ENCODE measurements at regions not wholly inside any gene's neighbourhood (a gene's known extent, or its start where the extent isn't known, plus 50 kb on each side); places are given as distances from the start of the nearest gene placed in this dataset.

- Histone ChIP-seq H3K27me3 (ENCODE audit: insufficient read depth, low read length) (no peaks in the 10 kb centered on the region), H4K20me1 (ENCODE audit: insufficient read depth, low read length) (no peaks in the 10 kb centered on the region), H3K36me3 (ENCODE audit: insufficient read depth, low read length) (no peaks in the 10 kb centered on the region), H3K9me3 (ENCODE audit: insufficient read depth, low read depth, low read length) (peaks cover 3% of the 10 kb centered on the region), H3K4me2 (ENCODE audit: low read length) (no peak overlapping the region), H3K4me1 (ENCODE audit: insufficient read depth, low read length) (no peaks in the 10 kb centered on the region), H3K4me3 (ENCODE audit: insufficient read depth, low read depth, low read length) (no peak overlapping the region), H3K27ac (ENCODE audit: low read depth, low read length) (no peak overlapping the region), H2AFZ (ENCODE audit: low read depth, low read length) (no peak overlapping the region), H3K79me2 (ENCODE audit: insufficient read depth, low read length) (no peaks in the 10 kb centered on the region), H3K9ac (ENCODE audit: low read length) (no peak overlapping the region)
- no peak for FAIRE-seq
- H3K4me3 Mint-ChIP-seq (ENCODE audit: unreplicated experiment) = no peak overlapping the region
- TF ChIP-seq EZH2 (IDR thresholded peaks at IDR 0.05; ENCODE audit: insufficient read depth, low read length) (no peak), CTCF (IDR thresholded peaks at IDR 0.05; ENCODE audit: insufficient read depth, low read depth, low read length) (no peak)
- H3K27me3 Mint-ChIP-seq (ENCODE audit: low read depth, unreplicated experiment) = peaks cover 5% of the 10 kb centered on the region
- H3K27ac Mint-ChIP-seq (ENCODE audit: unreplicated experiment) = no peak overlapping the region
- DNase-seq (ENCODE audit: low read depth) = no peak
- H3K4me1 Mint-ChIP-seq (ENCODE audit: low read depth, unreplicated experiment) = no peaks in the 10 kb centered on the region
- peaks cover 7% of the 10 kb centered on the region for H3K9me3 Mint-ChIP-seq (ENCODE audit: unreplicated experiment)
- H3K36me3 Mint-ChIP-seq (ENCODE audit: low read depth, unreplicated experiment) = no peaks in the 10 kb centered on the region
Observed at GRCh38 chr1:2858676-2859075, 57.2 kb upstream of the TTC34 start.

DNA sequence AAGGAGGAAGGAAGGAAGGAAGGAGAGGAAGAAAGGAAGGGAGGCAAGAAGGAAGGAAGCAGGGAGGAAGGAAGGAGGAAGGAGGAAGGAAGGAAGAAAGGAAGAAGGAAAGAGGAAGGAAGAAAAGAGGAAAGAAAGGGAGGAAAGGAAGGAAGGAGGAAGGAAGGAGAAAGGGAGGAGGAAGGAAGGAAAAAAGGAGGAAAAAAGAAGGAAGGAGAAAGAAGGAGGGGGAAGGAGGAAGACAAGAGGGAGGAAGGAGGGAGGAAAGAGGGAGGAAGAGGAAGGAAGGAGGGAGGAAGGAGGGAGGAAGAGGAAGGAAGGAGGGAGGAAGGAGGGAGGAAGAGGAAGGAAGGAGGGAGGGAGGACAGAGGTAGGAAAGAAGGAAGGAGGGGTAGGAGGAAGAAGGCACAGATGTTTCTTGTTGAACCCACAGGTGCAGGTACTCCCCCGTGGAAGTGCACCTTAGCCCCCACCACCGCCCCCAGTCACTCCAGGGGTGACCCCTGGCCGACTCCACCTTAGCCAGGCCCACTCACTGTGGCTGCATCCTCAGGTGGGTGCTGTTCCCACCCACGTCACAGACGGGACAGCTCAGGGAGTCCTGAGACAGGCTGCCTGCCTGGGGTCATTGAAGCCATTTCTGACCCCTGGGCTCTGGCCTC, 57.9 kb upstream of the TTC34 start:
- Histone ChIP-seq H3K27ac (ENCODE audit: low read depth, low read length) (no peak overlapping the region), H3K79me2 (ENCODE audit: insufficient read depth, low read length) (no peaks in the 10 kb centered on the region), H3K9me3 (ENCODE audit: insufficient read depth, low read depth, low read length) (peaks cover 3% of the 10 kb centered on the region), H3K9ac (ENCODE audit: low read length) (no peak overlapping the region), H3K27me3 (ENCODE audit: insufficient read depth, low read length) (no peaks in the 10 kb centered on the region), H4K20me1 (ENCODE audit: insufficient read depth, low read length) (no peaks in the 10 kb centered on the region), H3K36me3 (ENCODE audit: insufficient read depth, low read length) (no peaks in the 10 kb centered on the region), H3K4me3 (ENCODE audit: insufficient read depth, low read depth, low read length) (no peak overlapping the region), H3K4me1 (ENCODE audit: insufficient read depth, low read length) (no peaks in the 10 kb centered on the region), H2AFZ (ENCODE audit: low read depth, low read length) (no peak overlapping the region), H3K4me2 (ENCODE audit: low read length) (no peak overlapping the region)
- peaks cover 7% of the 10 kb centered on the region for H3K9me3 Mint-ChIP-seq (ENCODE audit: unreplicated experiment)
- no peak overlapping the region for H3K4me3 Mint-ChIP-seq (ENCODE audit: unreplicated experiment)
- peaks cover 5% of the 10 kb centered on the region for H3K27me3 Mint-ChIP-seq (ENCODE audit: low read depth, unreplicated experiment)
- no peaks in the 10 kb centered on the region for H3K36me3 Mint-ChIP-seq (ENCODE audit: low read depth, unreplicated experiment)
- no peak overlapping the region for H3K27ac Mint-ChIP-seq (ENCODE audit: unreplicated experiment)
- no peak for TF ChIP-seq EZH2 (IDR thresholded peaks at IDR 0.05; ENCODE audit: insufficient read depth, low read length)
- TF ChIP-seq CTCF (IDR thresholded peaks at IDR 0.05; ENCODE audit: insufficient read depth, low read depth, low read length) = no peak
- FAIRE-seq (no peak), DNase-seq (ENCODE audit: low read depth) (no peak)
- H3K4me1 Mint-ChIP-seq (ENCODE audit: low read depth, unreplicated experiment) = no peaks in the 10 kb centered on the region

GRCh38 chr1:2859881-2860430, 58.5 kb upstream of the TTC34 start:
- Mint-ChIP-seq H3K36me3 (ENCODE audit: low read depth, unreplicated experiment) (no peaks in the 10 kb centered on the region), H3K4me3 (ENCODE audit: unreplicated experiment) (no peak overlapping the region), H3K27me3 (ENCODE audit: low read depth, unreplicated experiment) (peaks cover 5% of the 10 kb centered on the region), H3K4me1 (ENCODE audit: low read depth, unreplicated experiment) (no peaks in the 10 kb centered on the region), H3K9me3 (ENCODE audit: unreplicated experiment) (peaks cover 7% of the 10 kb centered on the region), H3K27ac (ENCODE audit: unreplicated experiment) (no peak overlapping the region)
- Histone ChIP-seq H3K9me3 (ENCODE audit: insufficient read depth, low read depth, low read length) (peaks cover 3% of the 10 kb centered on the region), H3K4me2 (ENCODE audit: low read length) (no peak overlapping the region), H3K36me3 (ENCODE audit: insufficient read depth, low read length) (no peaks in the 10 kb centered on the region), H3K79me2 (ENCODE audit: insufficient read depth, low read length) (no peaks in the 10 kb centered on the region), H3K27me3 (ENCODE audit: insufficient read depth, low read length) (no peaks in the 10 kb centered on the region), H3K27ac (ENCODE audit: low read depth, low read length) (no peak overlapping the region), H3K4me3 (ENCODE audit: insufficient read depth, low read depth, low read length) (no peak overlapping the region), H2AFZ (ENCODE audit: low read depth, low read length) (no peak overlapping the region), H3K4me1 (ENCODE audit: insufficient read depth, low read length) (no peaks in the 10 kb centered on the region), H4K20me1 (ENCODE audit: insufficient read depth, low read length) (no peaks in the 10 kb centered on the region), H3K9ac (ENCODE audit: low read length) (no peak overlapping the region)
- TF ChIP-seq EZH2 (IDR thresholded peaks at IDR 0.05; ENCODE audit: insufficient read depth, low read length) (no peak), CTCF (IDR thresholded peaks at IDR 0.05; ENCODE audit: insufficient read depth, low read depth, low read length) (no peak)
- FAIRE-seq (no peak), DNase-seq (ENCODE audit: low read depth) (no peak)
